ENCODE measurements at regions not wholly inside any gene's neighbourhood (a gene's known extent, or its start where the extent isn't known, plus 50 kb on each side); places are given as distances from the start of the nearest gene placed in this dataset.
"Not testable (repeated sequence)": the region's sequence is repeated elsewhere in the genome, so short reads cannot be mapped to it uniquely, and the experiment has no call there.

DNA sequence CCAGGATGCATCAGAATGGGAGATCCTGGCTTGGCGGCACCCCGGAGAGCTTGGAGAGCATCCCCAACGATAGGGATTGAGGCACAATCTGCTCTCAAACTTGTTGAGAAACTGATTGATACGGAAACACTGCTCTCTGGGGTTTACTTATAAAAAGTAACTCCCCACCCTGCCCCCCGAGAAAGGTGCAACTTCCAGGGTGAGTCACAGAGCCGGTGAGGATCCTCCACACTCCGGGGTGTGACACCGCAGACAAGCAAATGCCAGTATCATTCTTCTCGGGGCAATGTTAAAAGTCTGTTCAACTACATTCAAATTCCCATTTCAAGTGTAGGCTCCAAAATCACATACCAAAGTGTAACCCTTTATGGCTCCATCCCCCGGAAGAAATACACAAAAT, 84.4 kb upstream of the MLN start:
- Histone ChIP-seq H3K27ac (no peak overlapping the region), H3K4me3 (no peak overlapping the region)
- no peak for DNase-seq (ENCODE audit: low spot score)
- no peak for TF ChIP-seq CTCF (IDR thresholded peaks at IDR 0.05)

DNA sequence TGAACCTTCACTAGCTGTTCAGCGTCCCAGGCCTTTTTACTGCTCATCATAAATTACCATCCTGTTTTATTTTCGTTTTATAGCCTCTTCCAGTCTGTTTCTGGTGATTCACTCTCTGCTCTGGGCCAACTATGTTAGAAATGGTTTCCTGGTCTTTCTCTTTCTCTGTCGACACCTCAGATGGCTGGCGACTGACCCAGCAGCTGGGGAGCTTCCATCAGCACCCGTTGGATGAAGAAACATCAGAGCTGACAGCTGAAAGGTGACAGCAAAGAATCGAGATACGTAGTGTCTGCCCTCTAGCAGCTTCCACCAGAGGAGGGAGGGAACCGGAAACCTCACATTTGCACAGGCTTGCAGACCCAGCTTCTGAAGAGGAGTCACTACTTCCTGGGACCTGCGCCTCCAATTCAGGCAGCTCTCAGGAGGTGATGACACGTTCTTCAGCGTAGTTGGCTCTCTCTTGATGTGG, 82.9 kb upstream of the MLN start:
- no peak for DNase-seq (ENCODE audit: low spot score)
- Histone ChIP-seq H3K4me3 (no peak overlapping the region), H3K27ac (no peak overlapping the region)
- no peak for TF ChIP-seq CTCF (IDR thresholded peaks at IDR 0.05)

DNA sequence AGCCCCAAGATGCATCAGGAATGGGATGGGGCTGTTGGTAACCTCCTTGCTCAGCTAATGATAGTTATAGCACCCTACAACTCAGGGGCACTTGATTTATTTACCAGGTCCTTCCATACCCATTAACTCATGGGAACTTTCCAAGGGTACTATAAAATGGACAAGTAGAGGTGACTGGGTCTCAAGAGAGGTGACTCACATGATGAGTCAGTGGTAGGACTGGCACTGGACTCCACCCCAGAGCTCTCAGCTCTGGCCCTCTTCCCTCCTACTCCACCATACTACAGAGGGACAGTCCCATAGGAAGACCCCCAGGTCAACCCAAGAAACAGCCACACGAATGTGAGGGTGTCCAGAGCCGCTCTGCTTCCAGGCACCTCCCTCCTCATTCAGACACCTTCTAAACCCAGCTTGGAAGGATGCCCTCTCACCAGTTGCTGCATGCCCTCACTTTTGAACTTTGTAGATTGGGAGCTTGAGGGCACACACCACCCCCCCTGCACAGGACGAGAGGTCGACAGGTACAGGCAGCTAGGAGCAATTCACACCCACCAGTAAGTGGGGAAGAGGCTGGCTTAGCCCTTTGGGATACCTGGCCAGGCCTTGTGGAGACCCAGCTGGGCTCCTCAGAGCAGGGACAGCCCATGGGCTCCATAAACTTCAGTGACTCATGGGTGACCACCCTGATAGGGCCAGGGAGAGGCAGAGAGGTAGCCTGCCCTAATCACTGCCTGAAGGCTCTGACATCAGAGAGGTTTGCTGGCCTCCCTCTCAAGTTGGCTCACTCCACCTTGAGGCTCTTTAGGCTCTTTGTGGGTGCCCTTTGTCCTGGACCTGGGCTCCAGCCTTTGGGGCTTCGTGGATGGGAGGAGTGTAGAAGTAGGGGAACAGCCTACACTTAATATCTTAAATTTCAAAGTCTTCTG, 81.6 kb upstream of the MLN start:
- no peak for TF ChIP-seq CTCF (IDR thresholded peaks at IDR 0.05)
- H3K4me3 ChIP-seq = no peak overlapping the region
- DNase-seq (ENCODE audit: low spot score) = no peak
- no peak overlapping the region for H3K27ac ChIP-seq

GRCh38 chr6:33883621-33884020, 79.8 kb upstream of the MLN start:
- H3K27ac ChIP-seq; DNase-seq (ENCODE audit: low spot score); H3K4me3 ChIP-seq: not testable (repeated sequence)

DNA sequence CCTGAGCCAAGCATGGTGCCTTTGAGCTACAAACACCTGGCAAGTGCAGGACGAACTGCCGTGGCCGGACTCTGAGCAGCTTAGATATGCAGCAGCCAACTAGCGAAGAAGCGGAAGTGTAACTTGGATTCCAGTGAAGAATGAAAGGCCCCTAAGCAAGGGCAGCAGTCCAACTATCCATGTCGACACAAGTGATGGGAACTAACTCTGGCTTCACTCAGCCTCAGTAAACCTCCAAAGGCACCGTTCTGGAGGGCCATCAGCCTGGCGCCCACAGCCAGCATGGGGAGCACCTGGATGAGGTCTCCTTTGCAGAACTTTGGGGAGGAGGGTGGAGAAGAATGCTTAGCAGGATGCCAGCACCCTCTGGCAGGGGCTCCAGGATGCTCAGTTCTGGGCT, 78.4 kb upstream of the MLN start:
- H3K4me3 ChIP-seq = no peak overlapping the region
- no peak overlapping the region for H3K27ac ChIP-seq
- TF ChIP-seq CTCF (IDR thresholded peaks at IDR 0.05) = no peak
- no peak for DNase-seq (ENCODE audit: low spot score)

- TF ChIP-seq CTCF (IDR thresholded peaks at IDR 0.05) = no peak
- no peak overlapping the region for H3K27ac ChIP-seq
- H3K4me3 ChIP-seq = no peak overlapping the region
- DNase-seq (ENCODE audit: low spot score) = no peak
Measured at GRCh38 chr6:33880766-33881165, 77.0 kb upstream of the MLN start.

GRCh38 chr6:33880104-33880678, 76.4 kb upstream of the MLN start:
- no peak for TF ChIP-seq CTCF (IDR thresholded peaks at IDR 0.05)
- Histone ChIP-seq H3K27ac (no peak overlapping the region), H3K4me3 (no peak overlapping the region)
- no peak for DNase-seq (ENCODE audit: low spot score)

Data from coronary artery (tissue), 2 donors.